ENCODE measurements at regions not wholly inside any gene's neighbourhood (a gene's known extent, or its start where the extent isn't known, plus 50 kb on each side); places are given as distances from the start of the nearest gene placed in this dataset.
A peak's percentile ranks its signal among the peaks of the same experiment; 100 is the strongest.

- DNase-seq (no peak), ATAC-seq (no peak)
- Histone ChIP-seq H3K27ac (no peak overlapping the region), H3K9me3 (no peaks in the 10 kb centered on the region), H3K36me3 (no peaks in the 10 kb centered on the region), H3K4me1 (no peaks in the 10 kb centered on the region), H3K27me3 (peaks cover 0 to 10% of the 10 kb centered on the region in 2 donors), H3K4me3 (no peak overlapping the region)
- no peak for TF ChIP-seq CTCF (IDR thresholded peaks at IDR 0.05)
- intact Hi-C loops (cut with DNase I): no loop called here
These were observed 129.0 kb upstream of the CHD6 start for GRCh38 chr20:41747226-41747625.

GRCh38 chr20:41746635-41747034, 128.5 kb upstream of the CHD6 start:
- peaks cover 0 to 10% of the 10 kb centered on the region in 2 donors for H3K27me3 ChIP-seq
- no peak for TF ChIP-seq CTCF (IDR thresholded peaks at IDR 0.05)
- intact Hi-C loops (cut with DNase I): no loop called here

DNA sequence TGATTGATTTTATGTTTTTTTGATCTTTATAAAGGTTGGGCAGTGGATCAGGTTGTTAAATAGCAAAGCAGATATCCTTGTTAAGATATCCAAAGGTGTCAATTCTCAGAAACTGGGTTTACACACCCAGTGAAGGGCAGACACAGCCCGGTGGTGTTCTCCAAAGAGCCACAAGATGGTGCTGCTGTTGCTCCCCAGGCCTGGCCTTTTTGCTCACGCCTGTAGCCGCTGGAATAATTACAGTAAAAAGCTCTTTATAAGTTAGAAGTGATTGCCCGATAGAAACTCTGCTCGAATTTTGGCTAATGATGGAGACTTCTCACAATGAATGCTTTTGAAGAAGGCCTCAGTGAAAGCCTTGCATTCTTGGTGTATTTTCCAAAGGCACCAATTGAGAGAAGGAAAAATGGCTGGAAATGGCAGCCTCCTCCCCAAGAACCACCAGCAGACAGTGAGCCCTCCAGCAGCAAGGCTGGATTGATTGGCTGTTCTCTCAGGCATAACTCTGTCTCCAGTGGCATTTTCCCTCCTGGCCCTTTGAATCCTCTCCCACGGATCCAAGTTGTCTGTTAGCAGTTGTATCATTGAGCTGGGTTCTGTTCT, 120.5 kb upstream of the CHD6 start:
- peak; percentile 71 to 79 for TF ChIP-seq CTCF (IDR thresholded peaks at IDR 0.05)
- Histone ChIP-seq H3K4me3 (no peak overlapping the region), H3K9me3 (no peaks in the 10 kb centered on the region), H3K27ac (no peak overlapping the region), H3K36me3 (no peaks in the 10 kb centered on the region), H3K4me1 (no peaks in the 10 kb centered on the region), H3K27me3 (no peaks in the 10 kb centered on the region)
- peak; percentile 94 for ATAC-seq
- intact Hi-C loops (cut with DNase I): no loop called here
- peak in 2 of 4 donors; percentile 36 to 52 for DNase-seq

More at GRCh38 chr20:41746635-41747034, 128.5 kb upstream of the CHD6 start:
- no peak overlapping the region for H3K4me3 ChIP-seq
- no peak overlapping the region for H3K27ac ChIP-seq
- ATAC-seq: no peak
- no peaks in the 10 kb centered on the region for H3K36me3 ChIP-seq
- H3K9me3 ChIP-seq: no peaks in the 10 kb centered on the region
- no peaks in the 10 kb centered on the region for H3K4me1 ChIP-seq
- no peak for DNase-seq

DNA sequence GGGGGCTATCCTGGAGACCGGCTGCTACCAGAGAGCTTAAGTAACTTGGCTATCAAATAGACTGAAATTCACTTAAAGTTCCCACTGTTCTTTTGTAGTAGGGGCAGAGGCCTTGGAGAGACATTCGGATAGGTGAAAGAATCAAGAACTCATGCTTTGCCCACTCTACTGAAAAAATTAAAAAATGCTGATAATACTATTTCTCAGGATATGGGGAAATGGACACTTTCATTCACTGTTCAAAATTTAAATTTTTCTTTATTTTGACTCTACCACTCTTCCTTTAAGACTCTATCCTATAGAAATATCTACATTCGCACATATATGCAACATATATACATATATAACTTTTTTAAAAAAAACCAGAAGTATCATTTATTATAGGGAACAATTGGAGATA, 117.8 kb upstream of the CHD6 start:
- ATAC-seq: no peak
- TF ChIP-seq CTCF (IDR thresholded peaks at IDR 0.05): no peak
- no peaks in the 10 kb centered on the region for H3K36me3 ChIP-seq
- no peak for DNase-seq
- no peaks in the 10 kb centered on the region for H3K27me3 ChIP-seq
- intact Hi-C loops (cut with DNase I): no loop called here
- no peaks in the 10 kb centered on the region for H3K9me3 ChIP-seq
- H3K27ac ChIP-seq: no peak overlapping the region
- no peak overlapping the region for H3K4me3 ChIP-seq
- H3K4me1 ChIP-seq: no peaks in the 10 kb centered on the region

GRCh38 chr20:41734506-41734945, 116.3 kb upstream of the CHD6 start:
- no peaks in the 10 kb centered on the region for H3K9me3 ChIP-seq
- H3K27ac ChIP-seq: no peak overlapping the region
- no peaks in the 10 kb centered on the region for H3K27me3 ChIP-seq
- no peak overlapping the region for H3K4me3 ChIP-seq
- H3K4me1 ChIP-seq: no peaks in the 10 kb centered on the region
- peak; percentile 84 to 92 for TF ChIP-seq CTCF (IDR thresholded peaks at IDR 0.05)
- peak in 1 of 4 donors; percentile 26 for DNase-seq
- no peaks in the 10 kb centered on the region for H3K36me3 ChIP-seq
- peak; percentile 94 for ATAC-seq
- intact Hi-C loops (cut with DNase I): no loop called here

Measured in left lung (tissue), 4 donors.